ENCODE measurements at regions not wholly inside any gene's neighbourhood (a gene's known extent, or its start where the extent isn't known, plus 50 kb on each side); places are given as distances from the start of the nearest gene placed in this dataset.

DNA sequence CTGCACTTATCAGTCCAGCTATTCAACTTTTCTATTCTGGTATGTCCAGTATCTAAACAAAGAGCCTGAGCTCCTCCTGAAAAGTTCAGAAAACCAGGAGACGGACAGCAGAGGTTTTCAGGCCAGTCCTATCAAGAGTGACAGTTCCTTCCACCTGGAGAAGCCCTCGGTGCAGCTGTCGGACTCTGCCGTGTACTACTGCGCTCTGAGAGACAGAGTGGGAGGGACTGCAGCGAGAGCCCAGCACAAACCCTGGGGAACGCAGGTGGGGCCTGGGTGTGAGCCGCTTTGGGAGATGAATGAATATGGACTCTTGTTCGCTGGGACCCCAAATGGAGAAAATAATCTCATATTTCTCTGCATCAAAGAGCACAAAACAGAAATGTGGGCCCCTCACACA, 329.8 kb upstream of the OR4E1 start:
- TF ChIP-seq, protein P1, sequence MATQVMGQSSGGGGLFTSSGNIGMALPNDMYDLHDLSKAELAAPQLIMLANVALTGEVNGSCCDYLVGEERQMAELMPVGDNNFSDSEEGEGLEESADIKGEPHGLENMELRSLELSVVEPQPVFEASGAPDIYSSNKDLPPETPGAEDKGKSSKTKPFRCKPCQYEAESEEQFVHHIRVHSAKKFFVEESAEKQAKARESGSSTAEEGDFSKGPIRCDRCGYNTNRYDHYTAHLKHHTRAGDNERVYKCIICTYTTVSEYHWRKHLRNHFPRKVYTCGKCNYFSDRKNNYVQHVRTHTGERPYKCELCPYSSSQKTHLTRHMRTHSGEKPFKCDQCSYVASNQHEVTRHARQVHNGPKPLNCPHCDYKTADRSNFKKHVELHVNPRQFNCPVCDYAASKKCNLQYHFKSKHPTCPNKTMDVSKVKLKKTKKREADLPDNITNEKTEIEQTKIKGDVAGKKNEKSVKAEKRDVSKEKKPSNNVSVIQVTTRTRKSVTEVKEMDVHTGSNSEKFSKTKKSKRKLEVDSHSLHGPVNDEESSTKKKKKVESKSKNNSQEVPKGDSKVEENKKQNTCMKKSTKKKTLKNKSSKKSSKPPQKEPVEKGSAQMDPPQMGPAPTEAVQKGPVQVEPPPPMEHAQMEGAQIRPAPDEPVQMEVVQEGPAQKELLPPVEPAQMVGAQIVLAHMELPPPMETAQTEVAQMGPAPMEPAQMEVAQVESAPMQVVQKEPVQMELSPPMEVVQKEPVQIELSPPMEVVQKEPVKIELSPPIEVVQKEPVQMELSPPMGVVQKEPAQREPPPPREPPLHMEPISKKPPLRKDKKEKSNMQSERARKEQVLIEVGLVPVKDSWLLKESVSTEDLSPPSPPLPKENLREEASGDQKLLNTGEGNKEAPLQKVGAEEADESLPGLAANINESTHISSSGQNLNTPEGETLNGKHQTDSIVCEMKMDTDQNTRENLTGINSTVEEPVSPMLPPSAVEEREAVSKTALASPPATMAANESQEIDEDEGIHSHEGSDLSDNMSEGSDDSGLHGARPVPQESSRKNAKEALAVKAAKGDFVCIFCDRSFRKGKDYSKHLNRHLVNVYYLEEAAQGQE (IDR thresholded peaks at IDR 0.05; ENCODE audit: insufficient read depth in 1 of 2, low read depth in 2 of 2, low read length in 2 of 2): no peak
- TF ChIP-seq SIN3A (IDR thresholded peaks at IDR 0.05; ENCODE audit: borderline replicate concordance, insufficient read depth, low read length) (no peak), POLR2AphosphoS5 (IDR thresholded peaks at IDR 0.05; ENCODE audit: low read depth, low read length) (no peak)

DNA sequence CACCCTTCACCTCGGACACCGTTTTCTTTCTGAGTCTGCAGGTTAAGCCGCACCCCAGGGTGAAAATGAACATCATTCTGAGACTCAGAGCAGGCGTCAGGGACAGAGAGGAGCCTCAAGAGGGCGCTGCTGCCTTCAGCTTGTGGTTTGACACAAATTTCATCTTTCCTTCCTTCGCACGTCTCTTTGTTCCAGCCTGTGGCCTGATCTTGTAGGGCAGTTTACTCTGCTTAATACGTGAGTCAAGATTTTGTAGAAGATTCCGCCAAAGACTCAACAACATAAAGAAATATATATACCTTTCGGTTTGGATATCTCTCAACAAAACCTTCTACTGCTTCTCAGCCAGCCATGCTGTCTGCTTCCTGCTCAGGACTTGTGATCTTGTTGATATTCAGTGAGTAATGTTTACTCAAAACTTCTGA, 329.3 kb upstream of the OR4E1 start:
- TF ChIP-seq, protein P1 (IDR thresholded peaks at IDR 0.05; ENCODE audit: insufficient read depth in 1 of 2, low read depth in 2 of 2, low read length in 2 of 2): no peak
- TF ChIP-seq FOXP2 (optimal IDR thresholded peaks at IDR 0.05; ENCODE audit: borderline replicate concordance, extremely low read depth, extremely low read length, insufficient read depth) (no peak), POLR2AphosphoS5 (IDR thresholded peaks at IDR 0.05; ENCODE audit: low read depth, low read length) (no peak), TAF1 (IDR thresholded peaks at IDR 0.05; ENCODE audit: borderline replicate concordance, insufficient read depth, low read length) (no peak), SIN3A (IDR thresholded peaks at IDR 0.05; ENCODE audit: borderline replicate concordance, insufficient read depth, low read length) (no peak)

DNA sequence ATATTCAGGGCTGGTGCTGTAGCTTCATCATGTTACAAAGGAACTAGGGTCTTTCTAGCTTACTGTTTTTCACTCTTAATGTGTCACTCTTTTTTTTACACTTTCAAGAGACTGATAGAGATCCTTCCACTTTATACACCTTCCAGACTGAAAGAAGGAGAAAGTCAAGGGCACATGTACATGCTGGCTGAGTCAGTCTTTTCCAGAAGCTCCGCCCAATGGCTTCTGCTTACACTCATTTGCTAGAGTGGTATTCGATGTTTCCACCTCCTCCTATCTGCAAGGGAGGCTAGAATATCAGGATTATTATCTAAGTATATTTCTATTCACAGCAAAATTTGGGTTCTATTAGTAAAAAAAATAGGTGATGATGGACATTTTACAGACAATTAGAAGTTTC, 325.8 kb upstream of the OR4E1 start:
- TF ChIP-seq POLR2AphosphoS5 (IDR thresholded peaks at IDR 0.05; ENCODE audit: low read depth, low read length) (no peak), SIN3A (IDR thresholded peaks at IDR 0.05; ENCODE audit: borderline replicate concordance, insufficient read depth, low read length) (no peak), TAF1 (IDR thresholded peaks at IDR 0.05; ENCODE audit: borderline replicate concordance, insufficient read depth, low read length) (no peak), FOXP2 (optimal IDR thresholded peaks at IDR 0.05; ENCODE audit: borderline replicate concordance, extremely low read depth, extremely low read length, insufficient read depth) (no peak)
- TF ChIP-seq, protein P1 (IDR thresholded peaks at IDR 0.05; ENCODE audit: insufficient read depth in 1 of 2, low read depth in 2 of 2, low read length in 2 of 2): no peak

DNA sequence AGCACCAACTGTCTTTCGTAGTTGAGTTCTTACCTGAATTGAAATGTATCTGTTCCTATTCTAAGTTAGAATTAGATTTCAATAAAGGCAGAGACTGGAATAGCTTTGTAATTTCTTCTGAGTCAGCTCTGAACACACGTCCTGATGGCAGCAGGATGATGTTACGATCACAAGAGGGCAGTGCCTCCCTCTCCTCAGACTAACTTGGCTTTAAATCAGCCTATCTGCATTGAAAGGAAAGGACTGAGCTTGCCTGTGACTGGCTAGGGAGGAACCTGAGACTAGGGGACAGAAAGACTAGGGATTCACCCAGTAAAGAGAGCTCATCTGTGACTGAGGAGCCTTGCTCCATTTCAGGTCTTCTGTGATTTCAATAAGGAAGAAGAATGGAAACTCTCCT, 323.7 kb upstream of the OR4E1 start:
- no peak for TF ChIP-seq TAF1 (IDR thresholded peaks at IDR 0.05; ENCODE audit: borderline replicate concordance, insufficient read depth, low read length)
- no peak for TF ChIP-seq SIN3A (IDR thresholded peaks at IDR 0.05; ENCODE audit: borderline replicate concordance, insufficient read depth, low read length)
- no peak for TF ChIP-seq POLR2AphosphoS5 (IDR thresholded peaks at IDR 0.05; ENCODE audit: low read depth, low read length)
- TF ChIP-seq, protein P1 (IDR thresholded peaks at IDR 0.05; ENCODE audit: insufficient read depth in 1 of 2, low read depth in 2 of 2, low read length in 2 of 2): no peak

DNA sequence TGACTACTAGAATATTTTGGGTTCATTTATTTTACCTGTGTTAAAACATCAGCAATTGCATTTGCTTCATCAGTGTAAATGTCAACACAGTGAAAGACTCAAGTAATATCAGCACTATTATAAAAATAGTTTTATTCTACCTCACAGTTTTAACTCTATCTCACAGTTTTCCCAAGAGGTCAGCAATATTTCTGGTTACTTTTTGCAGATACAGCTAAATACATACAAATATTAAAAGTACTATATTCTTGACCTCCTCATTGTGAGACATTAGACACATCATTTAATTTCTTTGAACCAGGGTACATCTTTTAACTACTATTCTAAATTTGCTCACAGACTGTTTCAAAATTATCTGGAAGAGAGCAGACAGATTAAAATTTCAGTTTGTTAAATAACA, 321.7 kb upstream of the OR4E1 start:
- TF ChIP-seq, protein P1 (IDR thresholded peaks at IDR 0.05; ENCODE audit: insufficient read depth in 1 of 2, low read depth in 2 of 2, low read length in 2 of 2): no peak
- TF ChIP-seq TAF1 (IDR thresholded peaks at IDR 0.05; ENCODE audit: borderline replicate concordance, insufficient read depth, low read length) (no peak), SIN3A (IDR thresholded peaks at IDR 0.05; ENCODE audit: borderline replicate concordance, insufficient read depth, low read length) (no peak), FOXP2 (optimal IDR thresholded peaks at IDR 0.05; ENCODE audit: borderline replicate concordance, extremely low read depth, extremely low read length, insufficient read depth) (no peak), POLR2AphosphoS5 (IDR thresholded peaks at IDR 0.05; ENCODE audit: low read depth, low read length) (no peak)

Measured in PFSK-1 (cell line).